ENCODE measurements at regions not wholly inside any gene's neighbourhood (a gene's known extent, or its start where the extent isn't known, plus 50 kb on each side); places are given as distances from the start of the nearest gene placed in this dataset.

DNA sequence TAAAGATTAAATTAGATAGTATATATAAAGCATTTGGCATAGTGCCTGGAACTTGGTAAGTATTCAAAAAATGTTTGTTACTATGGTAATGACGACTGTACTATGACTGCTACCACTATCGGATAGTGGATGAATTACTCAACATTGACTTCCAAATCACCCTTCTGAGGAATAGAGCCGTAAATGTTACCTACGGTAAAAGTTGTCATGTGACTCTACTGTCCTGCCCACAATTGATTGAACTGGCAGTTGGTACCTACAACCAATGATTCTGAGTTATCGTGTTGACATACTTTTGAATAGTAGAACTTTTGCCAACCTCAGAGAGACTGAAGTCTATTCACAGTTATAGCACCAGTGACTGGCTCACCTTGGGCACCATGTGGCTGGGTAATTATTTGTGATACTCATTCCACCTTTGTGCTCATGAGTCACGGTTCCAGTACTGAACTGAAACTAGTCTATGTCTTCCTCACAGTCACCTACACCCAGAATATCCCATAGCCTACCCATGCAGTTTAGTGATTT, 185.5 kb upstream of the PITX2 start:
- TF ChIP-seq EZH2 (IDR thresholded peaks at IDR 0.05) (no peak), POLR2AphosphoS5 (IDR thresholded peaks at IDR 0.05; ENCODE audit: borderline replicate concordance, low read depth, low read length) (no peak)

Measured in SK-N-MC (cell line).